Stimulated activated CD4-positive, alpha-beta T cell treated with anti-CD3 and anti-CD28 coated beads, Interleukin-1b, Interleukin-23, amount 100 ng/mL, for 48 hours (primary cell): ENCODE measurements at regions not wholly inside any gene's neighbourhood (a gene's known extent, or its start where the extent isn't known, plus 50 kb on each side); places are given as distances from the start of the nearest gene placed in this dataset.
"Not testable (repeated sequence)": the region's sequence is repeated elsewhere in the genome, so short reads cannot be mapped to it uniquely, and the experiment has no call there.

ENCODE experiments used
- DNase-seq: peaks from one replicate; pipeline ENCODE4 v3.0.0-alpha.2; 2020

GRCh38 chr1:234897390-234897749 lies 231.3 kb downstream of the TOMM20 start:
- DNase-seq: no peak

- DNase-seq: no peak
Observed at GRCh38 chr1:234896477-234897389, 231.9 kb downstream of the TOMM20 start.

GRCh38 chr1:234893725-234894630 lies 234.7 kb downstream of the TOMM20 start:
- DNase-seq: peak; percentile 64

- DNase-seq: no peak
Observed at GRCh38 chr1:234893359-234893724, 235.3 kb downstream of the TOMM20 start.

- DNase-seq: no peak
Observed at GRCh38 chr1:234892642-234893041, 236.0 kb downstream of the TOMM20 start.

- no peak for DNase-seq
Observed at GRCh38 chr1:234891427-234891826, 237.2 kb downstream of the TOMM20 start.

- DNase-seq: no peak
Observed at GRCh38 chr1:234889643-234890042, 239.0 kb downstream of the TOMM20 start.

- not testable (repeated sequence) for DNase-seq
Observed at GRCh38 chr1:234888247-234888646, 240.4 kb downstream of the TOMM20 start.

- DNase-seq: no peak
Observed at GRCh38 chr1:234887016-234887900, 241.4 kb downstream of the TOMM20 start.

- no peak for DNase-seq
Observed at GRCh38 chr1:234886081-234886984, 242.3 kb downstream of the TOMM20 start.

- no peak for DNase-seq
Observed at GRCh38 chr1:234885601-234886000, 243.0 kb downstream of the TOMM20 start.

- DNase-seq: no peak
Observed at GRCh38 chr1:234884701-234885100, 243.9 kb downstream of the TOMM20 start.

GRCh38 chr1:234884006-234884405 lies 244.6 kb downstream of the TOMM20 start:
- no peak for DNase-seq

GRCh38 chr1:234882898-234883297 lies 245.7 kb downstream of the TOMM20 start:
- no peak for DNase-seq

GRCh38 chr1:234881893-234882771 lies 246.5 kb downstream of the TOMM20 start:
- DNase-seq: peak; percentile 16

GRCh38 chr1:234879147-234880080 lies 249.2 kb downstream of the TOMM20 start:
- DNase-seq: no peak

- DNase-seq: no peak
Observed at GRCh38 chr1:234878288-234878687, 250.3 kb downstream of the TOMM20 start.

- DNase-seq: no peak
Observed at GRCh38 chr1:234877761-234878160, 250.9 kb downstream of the TOMM20 start.
